ENCODE measurements at regions not wholly inside any gene's neighbourhood (a gene's known extent, or its start where the extent isn't known, plus 50 kb on each side); places are given as distances from the start of the nearest gene placed in this dataset.

DNA sequence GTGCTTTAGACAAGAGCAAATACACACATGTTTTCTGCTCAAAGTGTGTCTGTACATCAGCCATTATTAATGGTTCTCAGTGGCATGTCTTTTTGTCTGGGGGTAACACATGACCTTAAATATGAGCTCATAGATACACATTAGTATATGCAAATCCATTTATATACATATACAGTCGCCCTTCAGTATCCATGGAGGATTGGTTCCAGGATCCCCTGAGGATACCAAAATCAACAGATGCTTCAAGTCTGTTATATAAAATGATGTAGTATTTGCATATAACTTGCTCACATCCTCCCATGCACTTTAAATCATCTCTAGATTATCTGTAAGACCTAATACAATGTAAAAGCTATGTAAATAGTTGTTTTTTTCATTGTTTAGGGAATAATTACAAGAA is 298.1 kb downstream of the OLFM4 start:
- Mint-ChIP-seq H3K4me3 (no peak overlapping the region), H3K27me3 (ENCODE audit: insufficient read depth) (peaks cover 72% of the 10 kb centered on the region), H3K9me3 (peaks cover 1% of the 10 kb centered on the region), H3K27ac (no peak overlapping the region), H3K36me3 (ENCODE audit: low read depth) (no peaks in the 10 kb centered on the region), H3K4me1 (peaks cover 11% of the 10 kb centered on the region)
- Histone ChIP-seq H3K9ac (ENCODE audit: extremely low read depth, low read length, poor library complexity, severe bottlenecking) (no peak overlapping the region), H3K4me3 (ENCODE audit: low read length) (no peak overlapping the region), H3K9me3 (ENCODE audit: control insufficient read depth, low read length) (no peaks in the 10 kb centered on the region), H3K36me3 (ENCODE audit: control insufficient read depth, insufficient read depth, low read length) (no peaks in the 10 kb centered on the region), H3K4me1 (ENCODE audit: control insufficient read depth, insufficient read depth, low read length) (peaks cover 2% of the 10 kb centered on the region), H3K27ac (ENCODE audit: low read depth, low read length) (no peak overlapping the region), H3K27me3 (ENCODE audit: control insufficient read depth, insufficient read depth, low read length, poor library complexity, severe bottlenecking) (peaks cover 61% of the 10 kb centered on the region)
- no peak for TF ChIP-seq CTCF (conservative IDR thresholded peaks at IDR 0.05)
- DNase-seq = no peak
- 100% methylated on average over 1 of the region's 1 CpG; no CpG with 5 or more reads in 1 of the 2 experiments for WGBS, 2 experiments (ENCODE audit: insufficient coverage in 1 of 2, insufficient read length in 1 of 2)

DNA sequence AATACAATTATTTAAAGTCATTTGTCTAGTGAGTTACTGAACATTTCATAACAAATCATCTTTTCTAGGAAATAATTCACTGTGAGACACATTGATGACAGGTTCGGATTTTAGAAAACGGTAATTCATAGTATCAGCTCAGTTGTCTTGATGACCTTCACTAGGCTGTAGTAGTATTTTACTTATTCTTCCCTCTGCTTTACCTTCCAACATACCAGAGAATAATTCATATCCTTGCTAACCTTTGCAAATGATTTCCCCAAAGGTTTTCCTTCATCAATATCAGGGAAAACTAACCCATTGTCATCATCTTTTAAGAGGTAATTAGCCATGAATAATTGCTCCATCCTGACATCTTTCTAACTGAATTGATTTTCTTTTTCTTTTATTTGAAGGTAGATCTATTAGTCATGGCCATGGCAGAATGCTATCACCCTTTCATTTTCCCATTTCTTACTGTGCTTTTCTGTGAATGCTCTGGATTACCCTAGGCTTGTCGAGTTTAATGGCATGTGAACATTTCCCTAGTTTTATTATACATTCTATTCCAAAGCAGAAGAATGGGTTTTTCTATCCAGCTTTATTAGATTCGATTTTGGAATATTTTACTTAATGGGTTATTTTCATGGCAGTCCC is 299.2 kb downstream of the OLFM4 start:
- Mint-ChIP-seq H3K4me1 (peaks cover 14% of the 10 kb centered on the region), H3K36me3 (ENCODE audit: low read depth) (no peaks in the 10 kb centered on the region), H3K9me3 (peaks cover 1% of the 10 kb centered on the region), H3K4me3 (no peak overlapping the region), H3K27ac (no peak overlapping the region), H3K27me3 (ENCODE audit: insufficient read depth) (peaks cover 68% of the 10 kb centered on the region)
- no peak for TF ChIP-seq CTCF (conservative IDR thresholded peaks at IDR 0.05)
- Histone ChIP-seq H3K27me3 (ENCODE audit: control insufficient read depth, insufficient read depth, low read length, poor library complexity, severe bottlenecking) (peaks cover 54% of the 10 kb centered on the region), H3K9me3 (ENCODE audit: control insufficient read depth, low read length) (no peaks in the 10 kb centered on the region), H3K27ac (ENCODE audit: low read depth, low read length) (no peak overlapping the region), H3K4me3 (ENCODE audit: low read length) (no peak overlapping the region), H3K4me1 (ENCODE audit: control insufficient read depth, insufficient read depth, low read length) (peaks cover 2% of the 10 kb centered on the region), H3K36me3 (ENCODE audit: control insufficient read depth, insufficient read depth, low read length) (no peaks in the 10 kb centered on the region), H3K9ac (ENCODE audit: extremely low read depth, low read length, poor library complexity, severe bottlenecking) (no peak overlapping the region)
- WGBS, 2 experiments (ENCODE audit: insufficient coverage in 1 of 2, insufficient read length in 1 of 2) = 91% methylated on average over 3 of the region's 4 CpGs; no CpG with 5 or more reads in 1 of the 2 experiments
- DNase-seq = no peak

DNA sequence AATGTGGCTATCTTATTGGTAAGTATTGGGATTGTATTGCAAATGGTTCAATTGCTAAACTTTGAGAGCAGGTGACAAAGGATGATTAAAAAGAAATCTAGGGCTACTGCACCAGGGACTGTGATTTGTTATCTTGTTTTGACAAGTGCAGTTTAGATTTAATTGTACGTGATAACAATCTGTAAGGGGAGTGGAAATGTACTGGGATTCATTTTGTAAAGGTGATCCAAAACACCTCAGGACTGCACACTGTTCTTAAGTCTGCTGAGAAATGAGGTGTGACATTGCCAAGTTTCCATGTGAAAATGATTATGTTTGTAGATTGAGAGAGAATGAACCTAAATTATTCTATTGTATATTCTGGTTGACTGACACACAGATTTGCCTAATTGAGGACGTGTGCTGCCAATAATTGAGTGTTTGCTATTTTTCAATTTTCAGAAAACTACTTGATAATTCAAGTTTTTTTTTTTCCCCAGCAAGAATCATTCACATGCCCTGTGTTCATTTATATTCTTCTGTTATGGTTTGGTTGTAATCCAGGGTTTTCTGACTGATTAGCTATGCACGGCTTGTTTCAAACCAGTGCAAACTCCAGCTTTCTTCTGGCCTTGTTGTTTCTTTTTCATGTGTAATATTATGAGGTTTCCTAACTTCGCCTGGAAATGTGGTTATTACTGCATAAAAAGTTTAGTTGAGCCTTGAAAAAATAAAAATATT is 308.0 kb downstream of the OLFM4 start:
- no peak overlapping the region for H3K9ac ChIP-seq (ENCODE audit: extremely low read depth, low read length, poor library complexity, severe bottlenecking)
- Mint-ChIP-seq H3K9me3 (peaks cover 9% of the 10 kb centered on the region), H3K36me3 (ENCODE audit: low read depth) (no peaks in the 10 kb centered on the region), H3K4me1 (peaks cover 24% of the 10 kb centered on the region), H3K27me3 (ENCODE audit: insufficient read depth) (peaks cover 36% of the 10 kb centered on the region), H3K4me3 (no peak overlapping the region), H3K27ac (no peak overlapping the region)
- no peak for DNase-seq
- H3K27me3 ChIP-seq (ENCODE audit: control insufficient read depth, insufficient read depth, low read length, poor library complexity, severe bottlenecking) = peaks cover 12% of the 10 kb centered on the region
- no peak for TF ChIP-seq CTCF (conservative IDR thresholded peaks at IDR 0.05)
- 93 to 100% methylated on average over 1 to 4 of the region's 4 CpGs for WGBS, 2 experiments (ENCODE audit: insufficient coverage in 1 of 2, insufficient read length in 1 of 2)
- no peaks in the 10 kb centered on the region for H3K9me3 ChIP-seq (ENCODE audit: control insufficient read depth, low read length)
- H3K4me3 ChIP-seq (ENCODE audit: low read length) = no peak overlapping the region
- H3K36me3 ChIP-seq (ENCODE audit: control insufficient read depth, insufficient read depth, low read length) = no peaks in the 10 kb centered on the region
- peaks cover 10% of the 10 kb centered on the region for H3K4me1 ChIP-seq (ENCODE audit: control insufficient read depth, insufficient read depth, low read length)
- no peak overlapping the region for H3K27ac ChIP-seq (ENCODE audit: low read depth, low read length)
